DOHH2 (cell line): ENCODE measurements at regions not wholly inside any gene's neighbourhood (a gene's known extent, or its start where the extent isn't known, plus 50 kb on each side); places are given as distances from the start of the nearest gene placed in this dataset.

Experiments
- CTCF ChIP-seq: fragments of 200-600 bp; sonication (generic); IDR thresholded peaks from one replicate; pipeline ENCODE4 v1.5.1; 2014; ENCODE audit warnings: antibody characterized with exemption, mild to moderate bottlenecking, low read depth, low read length; ENCODE audit not compliant: poor library complexity, severe bottlenecking
- EZH2phosphoT487 ChIP-seq: fragments of 200-600 bp; sonication (generic); IDR thresholded peaks from 2 replicates; pipeline ENCODE4 v1.6.1; 2017; ENCODE audit warnings: borderline replicate concordance, mild to moderate bottlenecking, antibody characterized with exemption, low read length, moderate library complexity, mixed read lengths

DNA sequence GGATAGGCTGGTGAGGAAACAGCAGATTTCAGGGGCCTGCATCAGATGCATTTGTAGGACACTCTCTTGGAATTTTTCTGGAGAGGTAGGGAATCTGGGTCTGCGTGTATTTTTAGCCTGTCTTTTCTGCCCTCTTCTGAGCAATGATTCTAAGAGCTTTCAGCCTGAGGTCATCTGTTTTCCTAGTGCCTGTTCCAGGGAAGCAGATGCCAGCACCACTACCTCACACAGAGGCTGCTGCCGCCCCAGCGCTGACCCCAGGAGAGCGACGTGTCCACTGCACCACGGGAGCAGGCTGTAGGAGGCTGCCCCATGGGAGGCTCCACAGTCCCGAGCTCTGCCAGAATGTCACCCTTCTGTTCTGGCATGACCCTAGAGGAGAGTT is 316.5 kb downstream of the CYP26B1 start:
- no peak for TF ChIP-seq CTCF
- no peak for TF ChIP-seq EZH2phosphoT487
